NCI-H2196 treated with DMSO at 0.1 percent for 48 hours (cell line): ENCODE measurements at regions not wholly inside any gene's neighbourhood (a gene's known extent, or its start where the extent isn't known, plus 50 kb on each side); places are given as distances from the start of the nearest gene placed in this dataset.

Source experiments
- DNase-seq: peaks from one replicate; lab custom pipeline; 2025; ENCODE audit not compliant: unreplicated experiment; lab: John Stamatoyannopoulos, UW

DNA sequence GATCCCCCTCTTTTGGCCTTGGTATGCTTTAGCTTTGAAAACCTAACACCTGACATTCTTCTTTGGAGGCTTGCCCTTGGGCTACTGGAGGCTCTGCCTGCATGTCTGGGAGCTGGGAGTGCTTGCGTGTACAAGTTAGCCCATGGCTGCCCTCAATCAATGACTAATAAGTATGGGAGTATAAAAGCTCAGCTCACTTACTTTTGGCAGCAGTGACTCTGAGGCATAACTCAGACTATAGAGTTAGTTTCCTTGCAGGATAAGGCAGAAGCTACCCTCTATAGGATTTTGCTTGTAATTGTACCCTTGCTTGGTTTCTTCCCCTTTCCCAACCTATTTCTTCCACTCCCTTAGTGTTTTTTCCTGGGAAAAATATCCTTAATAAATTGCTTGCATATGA lies 247.9 kb downstream of the PPP1R2C start:
- DNase-seq = no peak

DNA sequence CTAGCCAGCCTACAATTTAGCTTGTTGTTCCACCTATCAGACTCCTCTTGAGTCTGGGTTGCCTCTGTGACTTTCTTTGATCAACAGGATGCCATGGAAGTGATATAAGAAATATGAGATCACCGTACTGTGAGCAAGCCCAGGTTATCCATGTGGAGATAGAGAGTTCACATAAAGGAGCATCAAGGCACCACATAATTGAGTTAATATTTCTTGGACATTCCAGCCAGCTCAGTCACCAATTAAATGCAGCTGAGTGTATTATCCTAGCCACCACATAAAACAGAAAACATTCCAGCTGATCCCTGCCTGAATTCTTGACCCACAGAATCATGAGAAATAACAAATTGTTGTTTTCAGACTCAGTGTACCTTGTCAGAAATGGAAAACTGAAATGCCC lies 253.6 kb downstream of the PPP1R2C start:
- no peak for DNase-seq

DNA sequence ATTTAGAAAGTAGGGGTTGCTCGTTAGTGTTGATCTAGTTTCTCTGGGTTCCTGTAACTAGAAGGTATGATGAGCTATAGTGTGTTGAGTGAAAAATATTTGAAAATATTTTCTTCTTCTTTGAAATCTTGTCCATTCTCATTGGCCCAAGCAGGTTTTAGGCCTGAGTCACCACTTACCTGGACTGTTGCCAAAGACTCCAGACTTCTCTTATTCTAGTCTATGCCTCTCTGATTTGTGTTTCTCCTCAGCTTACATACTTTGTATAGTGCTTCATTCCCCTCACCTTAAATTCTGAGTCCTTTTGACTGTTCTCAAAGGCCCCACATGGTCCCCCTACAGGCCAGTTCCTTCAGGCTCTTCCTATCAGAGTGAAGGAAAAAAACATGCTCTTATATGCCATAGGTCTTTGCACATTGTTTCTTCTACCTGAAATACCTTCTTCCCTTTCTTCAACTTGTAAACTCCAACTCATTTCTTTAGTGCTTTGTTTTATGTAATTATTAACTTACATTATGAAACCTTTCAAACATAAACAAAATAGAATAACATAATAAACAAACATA lies 258.2 kb downstream of the PPP1R2C start:
- no peak for DNase-seq

DNA sequence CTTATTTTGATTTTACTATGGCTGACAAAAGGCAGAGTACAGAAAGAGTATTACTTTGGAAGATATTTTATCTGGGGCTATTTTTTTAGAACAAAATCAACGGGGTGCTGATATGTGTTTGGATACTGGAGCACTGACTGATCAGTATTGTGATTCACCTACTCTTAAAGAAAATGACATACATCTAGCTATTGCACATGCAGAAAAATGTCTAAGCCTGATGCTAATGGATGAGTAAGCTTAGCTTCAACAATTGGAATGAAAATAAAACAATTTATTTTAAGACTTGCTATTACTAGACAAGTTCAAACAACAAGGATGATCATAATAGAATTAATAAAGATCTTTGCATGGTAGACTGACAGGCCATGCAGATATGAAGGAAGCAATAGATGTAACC lies 262.0 kb downstream of the PPP1R2C start:
- DNase-seq = no peak

DNA sequence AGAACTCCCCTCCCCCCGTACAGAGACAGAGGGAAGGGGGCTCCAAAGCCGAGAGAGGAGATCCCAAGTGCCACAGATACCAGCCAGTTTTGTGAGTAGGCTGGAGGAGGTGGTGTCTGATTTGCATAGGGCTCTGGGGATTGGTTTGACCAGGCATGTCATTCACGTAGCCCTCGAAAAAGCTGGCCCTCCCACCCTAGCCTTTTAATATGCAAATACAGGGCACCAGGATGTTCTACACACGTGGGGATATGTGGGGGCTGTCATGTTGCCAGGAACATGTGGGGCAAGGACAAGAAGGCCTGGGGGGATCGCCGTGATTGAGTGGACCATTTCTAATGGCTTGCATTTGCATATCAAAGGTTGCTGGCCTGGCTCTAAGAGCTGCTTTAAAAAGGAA lies 272.9 kb downstream of the PPP1R2C start:
- no peak for DNase-seq

DNA sequence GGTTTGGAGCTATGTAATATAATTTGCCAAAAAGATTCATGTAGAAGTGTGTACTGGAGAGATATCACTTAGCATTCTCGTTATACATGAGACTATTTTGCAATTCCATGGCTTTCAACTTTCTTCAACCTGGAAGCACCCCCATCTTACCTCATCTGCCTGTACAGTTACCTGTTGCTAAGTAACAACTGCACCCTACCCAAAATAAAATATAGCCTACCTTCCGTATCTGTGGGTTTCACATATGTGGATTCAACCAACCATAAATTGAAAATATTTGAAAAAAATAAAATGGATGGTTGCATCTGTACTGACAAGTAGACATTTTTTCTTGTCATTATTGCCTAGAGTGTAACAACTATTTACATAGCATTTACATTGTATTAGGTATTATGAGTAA lies 278.3 kb downstream of the PPP1R2C start:
- DNase-seq = no peak

DNA sequence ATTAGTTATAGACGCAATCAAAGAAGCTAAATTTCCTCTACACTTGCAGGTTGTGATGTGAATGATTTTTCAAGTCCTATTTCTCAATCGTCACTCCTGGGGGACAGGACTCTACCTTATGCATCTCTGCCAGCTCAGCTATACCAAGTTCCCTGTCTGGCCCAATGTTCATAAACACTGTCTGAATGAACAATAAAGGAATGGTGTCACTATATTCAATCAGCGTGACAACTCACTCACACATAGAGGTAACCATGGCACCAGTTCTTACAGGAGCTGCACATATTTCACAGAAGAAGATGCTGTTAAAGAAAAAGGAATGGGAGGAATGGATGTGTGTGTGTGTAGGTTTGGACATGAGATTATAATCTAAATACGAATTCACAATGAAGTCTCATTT lies 280.6 kb downstream of the PPP1R2C start:
- no peak for DNase-seq

DNA sequence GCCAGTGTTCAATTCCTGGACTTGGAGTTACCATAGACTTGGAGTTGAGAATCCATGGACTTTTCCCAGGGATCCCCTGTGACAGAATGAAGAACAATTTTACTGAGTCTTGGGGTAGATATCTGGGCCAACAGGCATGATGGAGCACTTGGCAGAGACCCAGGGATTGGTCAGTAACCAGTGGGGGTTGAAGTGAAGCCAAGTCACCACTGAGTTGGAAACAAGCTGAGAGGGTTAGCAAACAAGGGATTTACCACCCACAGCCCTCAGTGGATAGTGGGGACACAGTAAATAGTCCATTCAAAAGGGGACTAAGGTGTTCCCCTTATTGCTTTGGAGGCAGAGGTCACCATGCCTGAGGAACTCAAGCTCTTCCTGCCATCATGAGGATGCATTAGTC lies 281.7 kb downstream of the PPP1R2C start:
- DNase-seq = no peak

DNA sequence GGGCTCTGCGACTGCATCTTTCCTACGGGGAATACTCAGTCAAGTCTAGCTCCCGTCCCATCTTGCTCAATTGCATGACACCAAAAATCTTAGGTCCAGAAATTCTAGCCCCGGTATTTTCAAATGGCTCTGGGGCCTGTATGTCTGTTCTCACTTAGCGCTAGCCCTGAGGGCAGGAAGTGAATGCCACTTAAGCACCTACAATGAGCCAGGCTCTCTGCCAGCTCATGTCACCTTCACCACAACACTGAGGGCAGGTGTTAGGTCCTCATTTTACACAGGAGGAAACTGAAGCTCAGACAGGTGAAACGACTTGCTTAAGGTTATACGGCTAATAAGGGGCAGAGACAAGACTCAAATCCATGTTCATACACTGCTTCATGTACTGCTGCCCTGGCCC lies 282.8 kb downstream of the PPP1R2C start:
- DNase-seq = peak; percentile 45

DNA sequence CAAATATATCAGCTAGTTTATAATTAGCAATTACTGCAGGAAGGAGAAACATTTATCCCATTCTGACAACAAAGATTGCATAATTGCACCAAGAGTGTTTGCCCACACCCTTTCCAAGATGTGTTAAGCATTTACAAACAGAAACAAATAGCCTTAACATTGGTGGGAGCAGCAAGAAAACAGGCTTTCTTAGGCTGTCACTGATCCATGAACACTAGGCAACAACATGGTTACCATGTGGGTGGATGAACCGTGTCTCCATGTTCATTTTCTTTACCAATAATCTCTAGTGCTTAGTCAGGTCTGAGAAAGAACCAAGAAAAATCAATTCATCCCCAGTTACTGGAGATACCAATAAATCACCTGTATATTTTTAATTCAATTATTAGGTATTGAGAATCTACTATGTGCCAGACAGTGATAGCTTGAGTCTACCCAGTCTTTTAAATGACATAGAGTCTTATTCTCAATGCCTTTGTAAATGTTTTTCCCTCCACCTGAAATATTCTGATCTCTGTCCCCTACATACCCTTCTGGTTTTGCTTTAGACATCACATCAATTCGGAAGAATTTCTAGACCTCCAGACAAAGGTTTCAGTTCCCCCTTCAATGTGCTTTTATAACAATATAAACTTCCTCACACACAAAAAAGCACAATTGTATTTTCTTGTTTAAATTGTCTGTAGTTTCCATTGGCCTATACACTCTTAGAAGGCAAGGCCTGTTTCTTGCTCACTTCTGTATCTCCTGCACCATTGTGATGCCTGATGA lies 286.6 kb downstream of the PPP1R2C start:
- DNase-seq = no peak

DNA sequence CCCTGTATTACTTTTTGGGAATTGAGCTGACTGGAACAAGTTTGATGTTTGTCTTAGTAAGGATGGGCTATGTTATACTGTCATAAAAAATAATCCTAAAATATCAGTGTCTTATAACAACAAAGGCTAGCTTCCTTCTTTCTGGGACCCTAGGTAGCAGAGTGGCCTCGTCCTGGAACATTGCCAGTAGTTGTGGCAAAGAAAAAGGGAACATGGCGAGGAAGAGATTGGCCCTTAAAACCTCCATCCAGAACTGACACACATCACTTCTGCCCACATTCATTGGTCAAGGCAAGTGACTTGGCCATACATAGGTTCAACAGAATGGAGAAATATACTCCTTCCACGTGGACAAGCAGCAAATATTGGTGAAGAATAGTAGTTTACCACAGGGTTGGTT lies 287.9 kb downstream of the PPP1R2C start:
- no peak for DNase-seq

DNA sequence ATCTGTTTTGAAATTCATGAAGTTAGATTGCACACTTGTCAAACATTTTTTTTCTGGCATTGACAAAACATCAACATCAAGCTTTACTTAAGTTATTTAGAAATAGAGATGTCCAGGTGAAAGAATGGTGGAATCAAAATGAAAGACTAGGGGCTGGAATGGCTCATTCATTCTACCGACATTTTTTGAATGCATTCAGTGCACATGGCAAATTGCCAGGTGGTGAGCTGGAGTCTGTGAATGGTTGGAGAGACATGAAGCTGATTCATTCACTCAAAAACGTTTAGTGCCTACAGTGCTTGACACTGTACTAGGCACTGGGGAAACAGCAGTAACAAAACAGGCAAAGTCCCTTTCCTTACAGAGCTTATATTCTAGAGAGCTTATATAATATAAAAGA lies 292.4 kb downstream of the PPP1R2C start:
- DNase-seq = no peak

DNA sequence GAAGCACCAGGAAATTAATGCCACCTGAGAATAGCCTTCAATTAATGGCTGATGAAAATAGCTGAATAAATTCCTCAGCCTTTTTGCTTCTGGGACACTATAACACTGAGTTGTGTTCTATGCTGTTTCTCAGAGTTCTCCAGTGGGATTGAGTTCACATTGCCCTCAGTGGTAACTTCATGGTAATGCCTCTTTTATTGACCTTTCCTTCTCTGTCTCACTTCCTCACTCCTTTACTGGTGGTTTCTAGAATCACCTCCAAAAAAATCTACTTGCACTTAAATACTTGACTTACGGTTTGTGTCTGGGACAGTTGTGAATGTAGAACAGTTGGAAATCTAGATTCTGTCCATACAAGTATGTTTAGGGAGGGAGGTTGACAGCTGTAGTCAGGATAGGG lies 293.7 kb downstream of the PPP1R2C start:
- no peak for DNase-seq

DNA sequence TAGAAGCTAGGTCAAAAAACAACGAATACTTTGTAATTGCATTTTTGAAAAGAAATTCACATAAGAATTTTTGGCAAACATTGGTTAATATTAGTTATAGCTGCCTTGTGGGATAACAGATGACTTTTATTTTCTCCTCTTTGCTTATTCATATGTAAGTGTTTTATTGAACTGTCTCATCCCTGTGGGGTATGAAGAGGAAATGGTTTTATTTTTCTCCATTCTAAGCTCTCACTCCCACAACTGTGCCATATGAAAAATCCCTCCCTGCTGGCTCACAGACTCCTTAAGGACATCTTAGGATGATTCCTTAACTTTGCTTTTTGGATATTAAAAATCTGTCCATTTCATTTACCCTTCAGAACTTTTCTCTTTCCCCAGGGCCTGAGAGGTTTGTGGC lies 300.6 kb downstream of the PPP1R2C start:
- DNase-seq = no peak

DNA sequence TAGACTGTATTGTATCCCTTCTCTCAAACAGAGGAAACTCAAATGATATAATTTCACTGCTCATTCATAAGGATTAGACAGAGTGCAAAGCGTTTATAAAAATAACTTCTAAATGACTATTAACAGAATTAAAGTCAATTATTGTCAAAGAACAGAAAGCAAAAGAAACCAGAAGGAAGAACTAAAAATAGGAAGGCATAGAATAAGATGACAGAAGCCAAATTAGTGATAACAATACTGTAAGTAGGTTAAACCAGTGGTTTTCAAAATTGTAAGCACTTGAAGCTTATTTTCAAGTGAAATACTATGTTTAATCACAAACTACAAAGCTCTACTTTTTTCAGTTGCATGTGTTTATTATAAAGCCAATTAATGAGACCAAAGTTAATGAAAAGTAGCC lies 305.2 kb downstream of the PPP1R2C start:
- DNase-seq = no peak

DNA sequence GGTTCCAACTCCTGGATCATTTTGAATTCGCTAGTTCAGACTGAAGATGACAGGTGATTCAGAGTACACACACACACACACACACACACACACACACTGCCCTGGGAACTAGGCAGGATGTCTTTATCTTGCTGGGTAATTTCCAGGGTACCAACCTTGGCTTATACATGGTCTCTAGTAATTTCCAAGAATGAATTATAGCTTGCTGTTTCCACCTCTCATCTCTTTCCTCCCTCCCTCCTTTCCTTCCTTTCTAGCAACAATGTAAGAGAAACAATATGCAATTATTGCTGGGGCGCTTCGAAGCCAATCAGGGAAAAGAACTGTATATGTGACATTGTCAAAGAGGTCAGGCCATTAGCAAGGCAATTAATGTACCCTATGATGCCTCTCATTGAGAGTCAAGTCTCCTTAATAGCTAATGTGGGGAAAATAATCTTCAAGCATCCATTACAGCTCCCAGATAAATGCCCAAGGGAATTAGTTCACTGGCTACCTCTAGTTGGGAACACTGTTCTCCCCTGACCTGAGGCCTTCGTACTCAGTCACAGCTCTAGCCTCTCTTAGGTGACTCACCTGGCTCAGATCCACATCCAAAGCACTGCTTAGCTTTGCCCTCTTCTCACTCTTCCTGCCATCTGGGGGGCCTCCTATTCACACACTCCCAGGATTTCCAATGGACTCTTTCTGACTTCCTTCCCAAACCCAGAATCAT lies 311.5 kb downstream of the PPP1R2C start:
- no peak for DNase-seq

DNA sequence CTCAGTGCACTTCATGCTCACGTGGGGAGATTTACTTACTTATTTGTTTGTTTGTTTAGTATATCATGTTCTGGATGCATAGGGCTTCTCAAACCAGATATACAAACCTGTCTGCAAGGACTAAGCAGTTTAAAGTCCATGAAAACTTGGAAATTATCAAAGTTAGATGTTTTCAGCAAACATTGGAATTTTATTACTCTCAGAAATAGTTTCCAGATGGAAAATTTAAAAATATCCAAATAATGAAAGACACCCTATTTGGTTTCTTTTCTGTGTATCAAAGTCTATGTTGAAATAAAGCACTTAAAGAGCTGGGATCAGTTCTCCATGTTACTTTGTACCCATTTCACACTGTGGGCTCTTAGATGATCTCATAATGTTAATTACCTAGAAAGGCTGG lies 312.1 kb downstream of the PPP1R2C start:
- DNase-seq = no peak

DNA sequence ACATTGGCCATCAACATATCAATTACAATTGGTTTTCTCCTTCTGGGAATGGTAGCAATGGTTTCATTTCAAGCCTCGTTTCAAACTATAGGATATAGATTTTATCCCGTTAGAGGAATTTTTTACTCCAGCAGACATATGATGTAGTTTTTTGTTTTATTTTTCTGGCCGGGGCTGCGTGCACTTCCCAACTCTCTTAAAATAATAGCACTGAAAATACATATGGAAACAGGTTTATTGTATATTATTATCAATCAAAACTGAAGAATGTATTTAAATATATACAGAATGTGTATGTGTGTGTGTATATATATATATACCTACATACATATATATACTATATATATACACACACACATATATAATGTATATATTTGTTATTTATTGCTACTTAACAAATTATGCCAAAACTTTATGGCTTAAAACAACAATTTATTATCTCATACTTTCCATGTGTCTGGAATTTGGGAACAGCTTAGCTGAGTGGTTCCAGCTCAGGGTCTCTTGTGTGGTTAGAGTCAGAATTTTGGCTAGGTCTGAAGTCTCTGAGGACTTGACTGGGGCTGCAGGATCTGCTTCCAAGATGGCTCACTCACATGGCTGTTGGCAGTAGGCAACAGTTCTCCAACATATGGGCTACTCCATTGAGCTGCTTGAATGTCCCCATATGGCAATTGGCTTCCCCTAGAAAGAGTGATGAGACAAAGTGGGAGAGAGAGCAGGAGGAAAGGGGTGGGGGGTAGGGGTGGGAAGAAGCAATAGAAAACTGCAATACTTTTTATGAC lies 314.1 kb downstream of the PPP1R2C start:
- no peak for DNase-seq

DNA sequence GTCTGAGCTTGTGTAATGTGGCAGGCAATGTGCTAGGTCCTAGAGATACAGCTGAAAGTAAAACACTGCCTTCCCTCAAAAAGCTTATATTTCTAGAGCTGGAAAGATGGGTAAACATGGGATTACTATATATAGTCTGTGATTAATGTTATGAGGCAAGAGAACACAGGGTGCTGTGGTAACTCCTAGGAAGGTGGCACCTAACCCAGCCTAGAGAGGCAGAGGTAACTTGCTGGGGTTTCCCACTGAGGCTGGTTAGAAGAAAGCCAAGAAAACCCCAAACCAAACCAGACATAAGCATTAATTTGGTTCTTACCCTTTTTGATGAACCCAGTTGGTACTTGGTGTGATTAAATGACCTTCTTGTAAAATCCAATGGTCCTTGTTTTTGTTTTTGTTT lies 315.0 kb downstream of the PPP1R2C start:
- no peak for DNase-seq

DNA sequence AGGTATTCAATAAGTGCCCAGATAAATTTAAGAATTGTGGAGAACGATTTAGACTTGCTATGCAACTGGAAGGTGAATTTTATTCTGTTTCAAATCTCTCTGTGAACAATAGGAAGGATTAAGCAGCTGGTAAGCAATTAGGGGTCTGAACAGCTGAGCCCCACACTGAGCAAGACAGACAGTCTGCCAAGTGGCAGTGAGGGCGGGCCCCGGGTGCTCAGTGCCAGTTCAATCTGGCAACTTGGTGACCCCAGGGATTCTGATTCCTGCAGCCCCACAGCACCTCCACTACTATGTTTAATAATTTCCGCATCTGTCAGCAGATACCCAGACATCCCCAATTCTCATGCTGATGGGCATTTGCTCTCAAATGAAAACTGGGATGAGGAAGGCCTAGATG lies 317.3 kb downstream of the PPP1R2C start:
- DNase-seq = no peak

DNA sequence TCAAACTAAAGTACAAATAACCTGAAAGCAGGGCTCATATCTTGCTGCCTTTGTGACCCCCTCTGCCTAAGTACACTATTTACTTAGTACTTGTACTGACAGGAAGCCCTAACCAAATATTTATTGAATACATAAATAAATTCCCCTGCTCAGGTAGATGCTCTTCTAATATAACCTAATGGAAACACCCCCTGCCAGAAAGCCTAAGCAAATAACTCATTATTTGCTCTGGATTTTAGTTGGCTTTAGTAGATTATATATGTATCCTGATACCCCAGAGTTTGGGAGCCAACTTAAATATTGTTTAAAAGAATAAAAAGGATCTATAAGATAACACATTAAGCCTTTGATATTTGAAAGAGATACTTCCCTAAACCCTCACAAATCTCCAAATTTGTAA lies 318.2 kb downstream of the PPP1R2C start:
- DNase-seq = no peak
